ENCODE measurements at regions not wholly inside any gene's neighbourhood (a gene's known extent, or its start where the extent isn't known, plus 50 kb on each side); places are given as distances from the start of the nearest gene placed in this dataset.

DNA sequence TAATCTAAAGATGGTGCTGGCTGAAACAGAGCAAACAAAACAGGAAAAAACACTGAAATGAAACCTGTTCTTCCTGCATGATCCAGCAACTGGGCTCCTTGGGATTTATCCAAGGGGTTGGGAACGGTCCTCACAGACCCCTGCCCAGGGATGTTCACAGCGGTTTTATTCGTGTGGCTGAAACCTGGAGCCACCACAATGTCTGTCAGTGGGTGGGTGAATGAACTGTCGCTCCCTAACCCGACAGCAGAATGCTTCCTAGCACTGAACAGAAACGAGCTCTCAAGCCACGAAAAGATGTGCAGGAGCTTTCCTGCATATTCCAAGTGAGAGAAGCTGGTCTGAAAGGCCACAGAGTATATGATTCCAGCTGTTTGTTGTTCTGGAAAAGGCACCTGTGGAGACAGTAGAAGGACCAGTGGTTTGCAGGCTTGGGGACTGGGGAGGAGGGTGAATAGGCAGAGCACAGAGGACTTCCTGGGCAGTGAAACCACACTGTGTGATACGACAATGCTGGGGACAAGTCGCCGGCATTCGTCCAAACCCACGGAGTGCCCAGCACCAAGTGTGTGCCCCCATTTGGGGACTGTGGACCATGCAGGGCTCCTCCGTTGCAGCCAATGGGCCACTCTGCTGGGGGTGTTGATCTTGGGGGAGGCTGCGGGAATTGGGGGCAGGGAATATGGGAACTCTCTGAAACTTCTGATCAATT is 73.9 kb downstream of the TEX29 start:
- in situ Hi-C loops (cut with MboI; ENCODE audit: low sequenced_read_pairs, unreplicated experiment) = no loop called here
- no peak for DNase-seq (ENCODE audit: low spot score)
- TF ChIP-seq, protein P1, sequence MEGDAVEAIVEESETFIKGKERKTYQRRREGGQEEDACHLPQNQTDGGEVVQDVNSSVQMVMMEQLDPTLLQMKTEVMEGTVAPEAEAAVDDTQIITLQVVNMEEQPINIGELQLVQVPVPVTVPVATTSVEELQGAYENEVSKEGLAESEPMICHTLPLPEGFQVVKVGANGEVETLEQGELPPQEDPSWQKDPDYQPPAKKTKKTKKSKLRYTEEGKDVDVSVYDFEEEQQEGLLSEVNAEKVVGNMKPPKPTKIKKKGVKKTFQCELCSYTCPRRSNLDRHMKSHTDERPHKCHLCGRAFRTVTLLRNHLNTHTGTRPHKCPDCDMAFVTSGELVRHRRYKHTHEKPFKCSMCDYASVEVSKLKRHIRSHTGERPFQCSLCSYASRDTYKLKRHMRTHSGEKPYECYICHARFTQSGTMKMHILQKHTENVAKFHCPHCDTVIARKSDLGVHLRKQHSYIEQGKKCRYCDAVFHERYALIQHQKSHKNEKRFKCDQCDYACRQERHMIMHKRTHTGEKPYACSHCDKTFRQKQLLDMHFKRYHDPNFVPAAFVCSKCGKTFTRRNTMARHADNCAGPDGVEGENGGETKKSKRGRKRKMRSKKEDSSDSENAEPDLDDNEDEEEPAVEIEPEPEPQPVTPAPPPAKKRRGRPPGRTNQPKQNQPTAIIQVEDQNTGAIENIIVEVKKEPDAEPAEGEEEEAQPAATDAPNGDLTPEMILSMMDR (IDR thresholded peaks at IDR 0.05; ENCODE audit: borderline replicate concordance, control extremely low read depth, extremely low read depth, insufficient read depth, missing control alignments) = no peak

- TF ChIP-seq, protein P1 (IDR thresholded peaks at IDR 0.05; ENCODE audit: borderline replicate concordance, control extremely low read depth, extremely low read depth, insufficient read depth, missing control alignments) = no peak
- in situ Hi-C loops (cut with MboI; ENCODE audit: low sequenced_read_pairs, unreplicated experiment) = no loop called here
- no peak for DNase-seq (ENCODE audit: low spot score)
These were observed 75.3 kb downstream of the TEX29 start for GRCh38 chr13:111395511-111396393.

DNA sequence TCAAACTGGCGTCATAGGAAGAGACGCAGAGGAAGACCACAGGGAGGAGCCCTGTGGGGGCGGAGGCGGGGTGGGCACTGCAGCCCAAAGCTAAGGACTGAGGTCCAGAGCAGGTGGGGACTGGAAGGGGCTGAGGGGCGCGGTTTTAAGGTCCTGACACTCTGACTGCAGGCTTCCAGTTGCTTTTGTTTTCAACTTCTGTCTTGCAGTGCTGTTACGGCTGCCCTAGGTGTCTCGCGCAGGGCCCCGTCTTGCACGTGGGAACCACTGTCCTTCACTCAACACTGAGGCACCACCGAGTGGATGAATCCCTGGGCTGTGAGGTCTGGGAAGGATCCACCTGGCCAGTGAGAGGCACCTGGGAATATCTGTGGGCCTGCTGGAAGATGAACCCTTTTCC is 76.0 kb downstream of the TEX29 start:
- TF ChIP-seq, protein P1 (IDR thresholded peaks at IDR 0.05; ENCODE audit: borderline replicate concordance, control extremely low read depth, extremely low read depth, insufficient read depth, missing control alignments) = no peak
- DNase-seq (ENCODE audit: low spot score) = no peak
- in situ Hi-C loops (cut with MboI; ENCODE audit: low sequenced_read_pairs, unreplicated experiment) = no loop called here

- DNase-seq (ENCODE audit: low spot score) = no peak
- in situ Hi-C loops (cut with MboI; ENCODE audit: low sequenced_read_pairs, unreplicated experiment) = no loop called here
- TF ChIP-seq, protein P1 (IDR thresholded peaks at IDR 0.05; ENCODE audit: borderline replicate concordance, control extremely low read depth, extremely low read depth, insufficient read depth, missing control alignments) = no peak
These were observed 76.9 kb downstream of the TEX29 start for GRCh38 chr13:111397202-111397880.

DNA sequence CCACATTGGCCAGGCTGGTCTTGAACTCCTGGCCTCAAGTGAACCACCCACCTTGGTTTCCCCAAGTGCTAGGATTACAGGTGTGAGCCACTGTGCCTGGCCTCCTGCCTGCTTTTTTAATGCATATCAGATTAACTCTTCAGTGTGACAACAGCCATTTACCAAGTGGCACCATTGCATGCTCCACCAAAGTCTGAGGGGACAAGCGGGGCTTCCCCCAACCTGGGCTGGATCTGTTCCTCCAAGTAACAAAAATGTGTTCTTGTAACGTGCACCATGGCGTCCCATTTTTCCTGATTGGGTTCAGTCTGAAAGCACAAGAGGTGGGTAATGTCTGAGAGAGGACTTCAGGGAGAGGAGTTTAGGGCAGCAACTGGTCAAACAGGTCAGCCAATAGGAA is 77.8 kb downstream of the TEX29 start:
- in situ Hi-C loops (cut with MboI; ENCODE audit: low sequenced_read_pairs, unreplicated experiment) = no loop called here
- DNase-seq (ENCODE audit: low spot score) = no peak
- TF ChIP-seq, protein P1 (IDR thresholded peaks at IDR 0.05; ENCODE audit: borderline replicate concordance, control extremely low read depth, extremely low read depth, insufficient read depth, missing control alignments) = no peak

- DNase-seq (ENCODE audit: low spot score) = no peak
- in situ Hi-C loops (cut with MboI; ENCODE audit: low sequenced_read_pairs, unreplicated experiment) = no loop called here
- TF ChIP-seq, protein P1 (IDR thresholded peaks at IDR 0.05; ENCODE audit: borderline replicate concordance, control extremely low read depth, extremely low read depth, insufficient read depth, missing control alignments) = no peak
These were observed 78.4 kb downstream of the TEX29 start for GRCh38 chr13:111398715-111399299.

Measured in GM13976 (cell line).